Skeletal muscle satellite cell (primary cell): ENCODE measurements at regions not wholly inside any gene's neighbourhood (a gene's known extent, or its start where the extent isn't known, plus 50 kb on each side); places are given as distances from the start of the nearest gene placed in this dataset.
"Not testable (repeated sequence)": the region's sequence is repeated elsewhere in the genome, so short reads cannot be mapped to it uniquely, and the experiment has no call there.

Source experiments
- H3K27me3 ChIP-seq: 2 replicates; pipeline ENCODE4 v1.7.0; 2013; ENCODE audit warnings: low read length; ENCODE audit not compliant: control insufficient read depth, insufficient read depth
- H3K36me3 ChIP-seq: 2 replicates; pipeline ENCODE4 v1.7.0; 2013; ENCODE audit warnings: mild to moderate bottlenecking, control low read depth, low read length; ENCODE audit not compliant: insufficient read depth
- H3K4me1 ChIP-seq: 2 replicates; pipeline ENCODE4 v1.7.0; 2013; ENCODE audit warnings: low read length; ENCODE audit not compliant: control insufficient read depth, insufficient read depth
- H3K4me2 ChIP-seq: 2 replicates; pipeline ENCODE4 v1.7.0; 2013; ENCODE audit warnings: mild to moderate bottlenecking, low read length
- H3K4me3 ChIP-seq: 2 replicates; pipeline ENCODE4 v1.7.0; 2013; ENCODE audit warnings: low read length
- H3K9ac ChIP-seq: 2 replicates; pipeline ENCODE4 v1.7.0; 2013; ENCODE audit warnings: mild to moderate bottlenecking, low read depth, low read length, moderate library complexity
- H3K9me3 ChIP-seq: replicated peaks from 2 replicates; pipeline ENCODE4 v1.7.0; 2013; ENCODE audit warnings: mild to moderate bottlenecking, control low read depth, low read length

DNA sequence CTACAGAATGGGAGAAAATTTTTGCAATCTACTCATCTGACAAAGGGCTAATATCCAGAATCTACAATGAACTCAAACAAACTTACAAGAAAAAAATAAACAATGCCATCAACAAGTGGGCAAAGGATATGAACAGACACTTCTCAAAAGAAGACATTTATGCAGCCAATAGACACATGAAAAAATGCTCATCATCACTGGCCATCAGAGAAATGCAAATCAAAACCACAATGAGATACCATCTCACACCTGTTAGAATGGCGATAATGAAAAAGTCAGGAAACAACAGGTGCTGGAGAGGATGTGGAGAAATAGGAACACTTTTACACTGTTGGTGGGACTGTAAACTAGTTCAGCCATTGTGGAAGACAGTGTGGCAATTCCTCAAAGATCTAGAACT, 60.3 kb upstream of the XAGE2 start:
- H3K36me3 ChIP-seq, H3K27me3 ChIP-seq, H3K4me3 ChIP-seq, H3K4me1 ChIP-seq, H3K9ac ChIP-seq, H3K9me3 ChIP-seq, H3K4me2 ChIP-seq: not testable (repeated sequence)
